Brain pericyte (primary cell): ENCODE measurements at regions not wholly inside any gene's neighbourhood (a gene's known extent, or its start where the extent isn't known, plus 50 kb on each side); places are given as distances from the start of the nearest gene placed in this dataset.
"Not testable (repeated sequence)": the region's sequence is repeated elsewhere in the genome, so short reads cannot be mapped to it uniquely, and the experiment has no call there.

Experiments used
- DNase-seq: peaks from one replicate; pipeline ENCODE4 v3.0.0-alpha.2; 2012; ENCODE audit warnings: low read depth, low spot score

DNA sequence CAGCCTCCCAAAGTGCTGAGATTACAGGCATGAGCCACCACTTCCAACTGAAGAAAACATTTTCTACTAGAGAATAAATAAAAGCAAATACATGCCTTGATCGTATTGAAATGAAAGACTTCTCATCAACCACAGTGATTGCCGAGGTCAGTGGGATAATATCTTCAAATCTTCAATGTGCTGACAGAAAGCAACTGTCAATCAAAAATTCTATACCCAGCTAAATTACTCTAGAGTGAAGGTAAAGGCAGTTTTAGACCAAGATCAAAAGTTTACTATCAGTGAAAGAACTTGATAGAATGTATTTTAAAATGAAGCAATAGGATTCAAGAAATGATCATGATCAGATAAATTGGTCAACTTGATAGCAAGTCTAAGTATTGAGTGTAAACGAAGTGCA is 130.6 kb downstream of the BRD1 start:
- no peak for DNase-seq

DNA sequence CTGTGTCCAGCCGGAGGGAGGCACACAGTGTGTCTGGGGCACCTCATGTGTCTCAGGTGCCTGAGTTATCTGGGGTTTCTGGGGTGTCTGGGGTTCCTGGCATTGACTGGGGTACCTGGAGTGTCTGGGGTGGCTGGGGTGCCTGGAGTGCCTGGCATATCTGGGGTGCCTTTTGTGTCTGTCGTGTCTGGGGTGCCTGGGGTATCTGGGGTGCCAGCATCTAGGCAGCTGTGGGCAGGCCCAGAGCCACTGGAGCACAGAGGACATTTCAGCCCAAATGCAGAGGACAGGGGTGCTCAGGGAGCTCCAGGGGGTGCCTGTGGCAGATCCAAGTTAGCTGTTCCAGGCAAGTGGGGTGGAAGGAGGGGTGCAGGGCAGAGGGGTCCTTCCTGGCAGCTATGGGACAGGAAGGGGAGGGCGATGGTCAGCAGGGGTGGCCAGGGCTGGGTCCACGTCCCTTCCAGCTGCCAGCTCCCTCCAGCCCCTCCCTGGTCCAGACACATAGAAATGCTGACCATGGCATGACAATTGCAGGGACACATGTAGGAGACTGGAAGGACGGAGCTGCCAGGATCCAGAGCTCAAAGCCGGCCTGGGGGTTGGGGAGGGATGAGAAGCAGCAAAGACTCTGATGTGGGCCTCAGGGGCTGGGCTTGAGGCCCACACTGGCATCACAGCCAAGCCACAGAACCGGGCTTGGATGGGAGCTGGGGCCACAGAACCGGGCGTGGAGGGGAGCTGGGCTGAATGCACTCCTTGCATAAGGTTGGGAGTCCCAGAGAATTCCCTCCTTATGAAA is 133.0 kb downstream of the BRD1 start:
- no peak for DNase-seq

DNA sequence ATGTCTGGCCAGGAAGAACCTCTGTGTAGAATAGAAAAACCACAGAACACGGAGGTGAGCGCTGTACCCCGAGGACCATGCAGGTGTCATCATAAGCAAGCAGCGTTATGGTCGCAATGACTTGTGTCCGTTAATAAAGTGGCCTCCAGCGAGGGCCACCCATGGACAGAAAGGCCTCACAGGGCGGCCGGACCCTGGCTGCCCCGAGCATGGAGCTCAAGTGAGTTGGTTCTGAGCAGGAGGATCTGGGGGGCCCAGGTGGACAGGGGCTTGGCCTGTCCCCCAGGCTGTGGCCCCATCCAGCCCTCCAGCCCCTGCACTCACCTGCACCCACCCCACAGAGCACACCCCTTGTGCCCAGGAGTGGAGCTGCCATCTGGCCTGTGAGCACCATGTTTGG is 133.8 kb downstream of the BRD1 start:
- no peak for DNase-seq

DNA sequence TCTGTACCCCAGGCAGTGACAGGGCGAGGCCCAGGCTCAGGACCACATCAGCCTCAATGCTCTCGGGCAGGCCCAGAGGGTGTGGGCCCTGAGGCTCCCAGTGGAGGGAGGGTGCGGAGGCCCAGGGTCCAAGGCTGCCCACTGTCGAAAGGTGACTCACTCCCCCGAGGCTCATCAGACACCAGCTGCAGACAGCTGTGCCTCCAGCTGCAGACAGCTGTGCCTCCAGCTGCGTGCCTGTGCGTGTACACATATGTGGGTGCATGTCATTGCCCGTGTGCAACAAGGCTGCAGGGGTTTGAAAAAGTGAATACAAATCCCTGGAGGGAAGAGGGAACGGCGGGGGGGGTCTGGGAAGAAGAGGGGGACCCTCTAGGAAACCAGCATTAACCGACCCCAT is 134.3 kb downstream of the BRD1 start:
- no peak for DNase-seq

DNA sequence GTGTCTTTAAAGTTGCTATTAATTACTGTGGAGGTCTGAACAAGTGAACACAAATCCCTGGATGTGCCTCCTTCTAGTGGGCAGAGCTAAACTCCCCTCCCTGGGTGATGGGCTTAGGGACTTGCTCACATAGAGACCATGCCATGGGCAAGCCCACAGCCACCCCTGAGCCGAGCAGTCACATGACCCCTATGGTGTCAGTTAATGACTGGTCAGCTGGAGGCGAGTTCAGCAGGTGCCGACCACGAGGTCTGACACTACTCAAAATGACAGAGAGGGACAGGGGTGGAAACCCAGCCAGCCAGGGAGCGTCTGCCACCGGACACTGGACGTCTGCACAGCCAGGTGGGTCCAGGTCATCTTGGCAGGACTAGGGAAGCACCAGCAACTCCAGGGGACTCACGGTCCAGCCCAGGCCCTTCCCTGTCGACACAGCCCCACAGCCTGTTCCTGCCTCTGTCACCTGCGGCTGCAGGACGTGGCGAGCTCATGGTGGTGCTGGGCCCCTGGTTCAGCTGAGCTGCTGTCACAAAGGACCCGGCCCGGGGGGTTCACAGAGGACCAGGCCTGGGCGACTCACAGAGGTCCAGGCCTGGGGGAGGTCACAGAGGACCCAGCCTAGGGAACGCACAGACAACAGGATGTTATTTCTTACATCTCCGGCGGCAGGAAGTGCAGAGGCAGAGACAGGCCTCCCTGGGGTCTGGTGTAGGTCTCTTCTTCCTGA is 135.0 kb downstream of the BRD1 start:
- DNase-seq = no peak

DNA sequence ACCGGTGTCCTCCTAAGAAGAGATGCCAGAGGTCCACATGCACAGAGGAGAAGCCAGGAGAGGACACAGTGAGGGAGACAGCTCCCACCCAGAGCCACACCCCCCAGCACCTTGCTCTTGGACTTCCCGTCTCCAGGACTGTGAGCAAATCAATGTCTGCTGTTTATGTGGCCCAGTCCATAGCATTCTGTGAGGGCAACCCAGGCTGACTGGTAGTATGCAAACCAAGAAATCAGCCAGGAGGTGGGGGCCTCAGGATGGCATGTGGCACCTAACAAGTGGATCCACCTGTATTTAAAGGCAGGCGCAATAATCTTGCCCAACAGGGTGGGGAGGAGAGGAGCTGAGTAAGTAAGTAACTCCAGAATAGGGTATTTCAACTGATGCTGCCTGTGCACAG is 136.4 kb downstream of the BRD1 start:
- no peak for DNase-seq

DNA sequence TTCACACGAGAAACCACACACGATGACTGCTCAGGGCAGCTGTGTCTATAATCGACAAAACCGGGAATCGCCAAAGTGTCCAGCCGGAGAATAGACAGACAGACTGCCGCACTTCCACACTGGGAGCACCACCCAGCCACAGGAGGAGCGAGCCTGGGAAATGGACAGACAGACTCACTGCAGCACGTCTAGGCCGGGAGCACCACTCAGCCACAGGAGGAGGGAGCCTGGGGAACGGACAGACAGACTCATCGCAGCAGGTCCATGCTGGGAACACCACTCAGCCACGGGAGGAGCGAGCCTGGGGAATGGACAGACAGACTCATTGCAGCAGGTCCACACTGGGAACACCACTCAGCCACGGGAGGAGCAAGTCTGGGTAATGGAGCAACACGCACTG is 137.2 kb downstream of the BRD1 start:
- no peak for DNase-seq

DNA sequence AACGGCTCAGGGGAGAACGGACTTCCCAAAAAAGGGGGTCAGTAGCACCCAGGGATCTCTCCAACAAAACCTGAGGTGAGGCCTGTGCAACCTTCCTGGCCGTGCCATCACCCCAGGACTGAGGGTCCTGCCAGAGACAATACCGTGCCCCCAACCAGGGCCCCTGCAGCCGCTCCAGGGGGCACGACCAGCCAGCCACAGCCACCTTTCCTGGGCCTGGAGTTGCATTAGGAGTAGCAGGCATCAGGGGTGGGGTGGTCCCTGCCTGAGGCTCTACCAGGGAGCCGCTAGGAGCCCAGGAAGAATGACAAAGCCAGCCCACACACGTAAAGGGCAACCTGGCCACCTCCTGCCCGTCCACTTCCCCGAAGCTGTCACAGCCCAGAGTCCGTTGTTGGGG is 137.8 kb downstream of the BRD1 start:
- DNase-seq = no peak

DNA sequence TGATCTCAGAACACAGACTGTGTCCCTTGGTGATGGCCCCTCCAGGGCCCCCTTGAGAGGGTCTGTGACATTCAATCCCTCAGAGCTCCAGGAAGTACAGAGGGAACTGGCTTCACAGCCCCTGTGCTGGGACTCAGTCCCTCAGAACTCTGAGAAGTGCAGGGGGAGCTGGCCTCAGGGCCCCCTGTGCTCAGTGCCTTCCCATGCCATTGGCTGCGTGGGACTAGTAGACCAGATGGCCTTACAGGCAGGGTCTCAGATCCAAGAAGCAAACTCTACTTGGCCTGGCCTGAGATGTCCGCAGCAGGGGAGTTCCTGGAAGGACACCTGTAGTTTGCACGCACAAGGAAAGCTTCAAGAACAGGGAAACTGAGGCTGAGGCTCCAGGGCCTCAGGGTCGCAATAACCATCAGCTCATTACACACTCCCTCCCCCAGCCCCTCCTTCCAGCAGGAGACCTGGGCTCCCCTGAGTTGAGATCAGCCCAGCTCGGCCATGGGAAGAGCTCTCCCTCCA is 138.4 kb downstream of the BRD1 start:
- DNase-seq = no peak

DNA sequence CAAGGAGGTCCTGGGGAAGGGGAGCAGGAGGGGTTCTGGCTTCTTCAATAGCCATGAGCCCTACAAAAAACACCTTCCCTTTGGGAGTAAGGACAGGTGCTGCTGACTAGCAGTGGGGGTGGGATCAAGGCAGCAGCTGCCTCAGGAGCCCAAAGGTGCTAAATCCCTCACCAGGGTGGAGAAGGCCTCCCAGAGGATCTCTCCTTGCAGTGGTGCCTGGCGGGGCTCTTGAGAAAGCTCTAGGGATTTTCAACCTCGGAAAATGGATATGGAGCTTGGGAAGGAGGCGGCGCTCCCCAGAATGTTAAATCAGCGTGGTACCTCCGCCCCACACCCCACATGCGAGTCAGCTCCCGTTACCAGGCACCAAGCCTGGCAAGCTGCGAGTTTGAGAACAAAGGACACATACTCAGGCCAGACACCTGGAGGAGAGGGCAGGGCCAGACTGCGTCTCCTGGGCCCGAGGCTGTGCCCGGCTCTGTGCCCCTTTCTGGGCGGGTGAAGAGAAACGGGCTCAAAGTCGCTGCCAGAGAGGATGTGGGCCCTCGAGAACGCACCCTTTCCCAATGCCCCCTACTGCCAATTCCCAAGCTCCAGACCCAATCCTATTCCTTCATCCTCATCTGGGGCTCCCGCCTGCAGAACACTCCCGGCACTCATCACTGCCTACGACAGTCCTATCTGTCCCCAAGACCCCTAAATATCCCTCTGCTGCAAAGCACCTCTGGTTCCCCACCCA is 139.0 kb downstream of the BRD1 start:
- DNase-seq = no peak

DNA sequence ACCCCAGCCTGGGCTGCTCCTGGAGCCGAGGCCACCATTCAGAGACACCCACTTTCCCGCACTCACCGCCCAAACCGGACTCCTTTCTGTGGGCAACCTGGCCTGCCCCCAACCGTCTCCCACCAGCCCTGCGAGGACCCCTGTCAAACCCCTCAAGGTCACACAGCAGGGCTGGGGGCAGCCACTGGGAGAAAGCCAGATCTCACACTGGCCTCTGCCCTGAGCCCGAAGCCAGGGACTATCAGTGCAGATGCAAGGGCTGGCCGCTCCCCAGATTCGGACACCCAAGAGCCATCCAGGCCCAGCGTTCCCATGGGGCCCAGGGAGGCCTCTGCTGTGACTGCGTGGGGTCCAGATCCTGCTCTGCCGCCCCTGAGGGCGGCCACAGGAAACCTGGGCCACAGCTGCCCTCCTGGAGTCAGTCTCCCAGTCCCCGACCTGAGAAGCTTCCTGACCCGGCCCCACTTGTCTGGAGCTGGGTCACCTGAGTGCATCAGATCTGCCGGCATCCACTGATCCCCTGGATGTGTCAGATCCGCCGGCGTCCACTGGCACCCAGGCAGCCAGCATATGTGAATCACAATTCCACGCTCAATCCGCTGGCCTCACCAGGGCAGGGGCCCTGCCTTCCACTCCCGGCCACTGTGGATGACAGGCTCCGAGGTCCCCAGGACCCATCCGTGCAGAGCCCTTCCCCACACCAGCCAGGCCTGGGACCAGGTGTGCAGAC is 139.7 kb downstream of the BRD1 start:
- no peak for DNase-seq

DNA sequence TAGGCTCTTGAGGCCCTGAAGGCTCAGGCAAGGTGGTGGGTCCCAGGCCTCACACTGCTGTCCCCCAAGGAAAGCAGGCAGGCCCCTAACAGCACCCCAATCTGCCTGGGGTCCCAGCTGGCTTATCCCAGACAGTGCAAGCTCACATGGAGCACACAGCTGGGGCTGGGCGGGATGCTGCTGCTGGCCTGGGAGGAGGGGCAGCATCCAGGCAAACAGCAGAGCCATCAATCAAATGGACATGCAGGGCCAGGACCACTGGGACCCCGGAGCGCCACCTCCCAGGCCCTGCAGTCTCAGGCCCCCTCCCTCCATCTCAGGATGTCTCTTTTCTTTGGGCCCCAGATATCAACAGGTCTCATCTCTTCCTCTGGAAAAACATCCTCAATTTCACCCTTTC is 140.3 kb downstream of the BRD1 start:
- DNase-seq = no peak

DNA sequence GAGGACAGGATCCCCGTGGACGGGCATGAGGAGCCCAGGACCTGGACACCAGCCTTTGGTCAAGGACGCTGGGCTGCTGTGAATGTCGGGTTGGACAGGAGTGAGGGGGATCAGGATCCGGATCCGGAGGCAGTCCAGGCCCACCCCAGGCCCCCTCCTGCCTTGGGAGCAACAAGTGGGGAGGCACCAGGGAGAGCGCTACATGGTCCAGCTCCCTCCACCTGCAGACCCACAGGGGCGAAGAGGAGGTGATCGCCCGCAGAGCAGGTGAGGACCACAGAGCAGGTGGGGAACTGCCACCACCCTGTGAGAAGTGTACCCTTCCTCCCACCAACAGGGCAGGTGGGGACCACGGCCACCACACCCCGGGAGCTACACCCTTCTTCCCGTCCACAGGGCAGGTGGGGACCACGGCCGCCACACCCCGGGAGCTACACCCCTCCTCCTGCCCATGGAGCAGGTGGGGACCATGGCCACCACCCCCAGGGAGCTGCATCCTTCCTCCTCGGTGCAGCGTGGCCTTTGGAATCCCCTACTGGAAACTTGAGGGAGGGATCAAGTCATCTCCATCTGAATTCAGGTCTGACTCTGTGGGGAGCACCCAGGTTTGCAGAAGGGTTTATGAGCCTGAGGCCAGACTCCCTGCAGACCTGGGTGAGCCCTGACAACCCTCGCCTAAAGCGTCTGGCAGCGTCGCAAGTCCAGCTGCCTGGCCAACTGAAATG is 141.0 kb downstream of the BRD1 start:
- no peak for DNase-seq

DNA sequence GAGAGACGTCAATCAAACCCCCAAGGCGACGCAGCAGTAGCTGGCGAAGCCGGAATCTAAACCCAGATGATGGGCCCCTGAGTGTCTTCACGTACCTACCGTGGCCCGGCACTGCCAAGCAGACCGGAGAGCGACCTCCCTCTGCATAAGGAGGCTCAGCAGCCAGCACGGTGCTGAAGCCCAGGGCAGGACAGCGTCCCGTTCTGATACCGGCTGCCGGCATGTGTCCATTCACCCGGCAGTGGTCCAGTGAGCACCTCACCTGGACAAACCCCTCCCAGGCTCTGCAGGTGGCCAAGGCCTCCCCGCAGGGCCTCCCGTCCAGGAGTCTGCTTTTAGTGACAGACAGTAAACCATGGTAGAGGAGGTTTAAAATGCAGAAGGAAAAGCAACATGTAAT is 142.0 kb downstream of the BRD1 start:
- DNase-seq = no peak

DNA sequence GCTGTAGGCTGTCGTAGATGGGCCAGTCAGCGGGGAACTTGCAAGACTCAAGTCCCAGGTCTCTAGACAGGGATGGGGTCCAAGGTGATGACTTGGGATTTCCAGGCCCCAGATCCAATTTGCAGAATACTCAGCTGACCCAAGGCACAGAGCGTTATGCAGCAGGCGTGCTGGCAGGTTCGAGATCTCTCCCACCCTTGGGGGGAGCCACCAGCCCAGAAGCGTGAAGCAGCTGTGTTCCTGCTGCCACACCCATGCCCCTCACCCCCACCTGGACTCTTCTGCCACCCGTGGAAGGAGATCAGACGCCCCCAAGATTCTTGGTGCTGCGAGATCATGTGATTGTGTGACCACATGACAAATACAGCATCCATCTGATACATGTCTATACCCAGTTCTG is 142.6 kb downstream of the BRD1 start:
- DNase-seq = no peak

DNA sequence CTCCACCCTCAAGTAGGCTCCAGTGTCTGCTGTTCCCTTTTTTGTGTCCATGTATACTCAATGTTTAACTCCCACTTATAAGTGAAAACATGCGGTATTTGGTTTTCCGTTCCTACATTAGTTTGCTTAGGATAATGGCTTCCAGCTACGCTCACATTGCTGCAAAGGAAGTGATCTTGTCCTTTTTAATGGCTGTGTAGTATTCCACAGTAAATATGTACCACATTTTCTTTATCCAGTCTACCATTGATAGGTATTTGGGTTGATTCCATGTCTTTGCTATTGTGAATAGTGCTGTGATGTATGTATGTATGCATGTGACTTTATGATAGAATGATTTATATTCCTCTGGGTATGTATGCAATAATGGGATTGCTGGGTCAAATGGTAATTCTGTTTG is 144.6 kb downstream of the BRD1 start:
- no peak for DNase-seq

DNA sequence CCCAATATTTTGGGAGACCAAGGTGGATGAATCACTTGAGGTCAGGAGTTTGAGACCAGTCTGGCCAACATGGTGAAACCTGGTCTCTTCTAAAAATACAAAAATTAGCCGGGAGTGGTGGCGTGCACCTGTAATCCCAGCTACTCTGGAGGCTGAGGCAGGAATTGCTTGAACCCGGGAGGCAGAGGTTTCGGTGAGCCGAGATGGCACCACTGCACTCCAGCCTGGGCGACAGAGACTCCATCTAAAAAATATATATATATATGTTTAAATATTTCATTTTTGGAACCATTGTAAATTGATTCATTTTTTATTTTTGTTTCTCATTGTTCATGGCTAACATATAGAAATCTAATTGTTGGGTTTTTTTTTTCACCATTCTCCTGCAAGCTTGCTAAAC is 146.9 kb downstream of the BRD1 start:
- not testable (repeated sequence) for DNase-seq

DNA sequence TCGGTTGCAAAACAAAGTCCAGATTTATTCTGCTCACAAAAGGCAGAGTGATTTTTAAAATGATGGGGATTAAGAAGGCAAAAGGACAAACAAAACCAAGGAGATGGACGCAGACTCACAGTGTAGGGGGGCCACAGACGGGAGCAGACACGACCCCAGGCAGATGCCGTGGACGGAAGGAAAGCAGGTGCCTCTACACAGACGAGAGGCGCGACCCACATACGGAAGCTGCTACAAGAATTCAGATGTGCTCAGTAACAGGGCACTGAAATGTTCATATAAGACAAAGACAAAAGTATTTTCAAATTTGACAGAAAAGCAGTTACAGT is 148.9 kb downstream of the BRD1 start:
- no peak for DNase-seq

DNA sequence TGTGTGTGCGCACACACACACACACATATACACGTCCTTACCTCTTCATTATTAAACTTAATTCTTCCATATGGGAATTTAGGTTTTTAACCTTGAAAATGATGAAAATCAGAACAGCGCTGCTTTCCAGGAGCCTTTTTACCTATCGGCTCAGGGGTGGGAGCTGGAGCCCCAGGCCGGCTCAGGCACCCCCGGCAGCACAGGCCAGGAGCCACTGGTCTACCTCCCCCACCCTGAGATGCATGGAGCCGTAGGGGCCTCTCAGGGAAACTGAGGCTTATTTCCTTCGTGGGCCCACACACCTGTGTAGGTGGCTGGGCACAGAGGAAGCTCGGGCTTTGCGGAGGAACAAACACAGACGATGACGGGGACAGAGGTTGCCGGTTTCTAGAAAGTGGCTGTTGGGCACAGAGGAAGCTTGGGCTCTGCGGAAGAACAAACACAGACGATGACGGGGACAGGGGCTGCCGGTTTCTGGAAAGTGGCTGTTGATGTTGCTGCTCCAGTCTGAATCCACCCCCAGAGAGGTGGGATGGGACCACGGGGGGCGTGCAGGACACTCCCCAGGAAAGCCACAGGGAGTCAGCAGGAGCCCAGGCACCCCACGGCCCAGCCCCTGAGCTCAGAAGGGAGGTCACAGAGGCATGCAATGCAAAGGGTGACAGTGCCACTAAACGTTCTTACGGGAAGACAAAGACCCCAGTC is 149.4 kb downstream of the BRD1 start:
- DNase-seq = no peak

DNA sequence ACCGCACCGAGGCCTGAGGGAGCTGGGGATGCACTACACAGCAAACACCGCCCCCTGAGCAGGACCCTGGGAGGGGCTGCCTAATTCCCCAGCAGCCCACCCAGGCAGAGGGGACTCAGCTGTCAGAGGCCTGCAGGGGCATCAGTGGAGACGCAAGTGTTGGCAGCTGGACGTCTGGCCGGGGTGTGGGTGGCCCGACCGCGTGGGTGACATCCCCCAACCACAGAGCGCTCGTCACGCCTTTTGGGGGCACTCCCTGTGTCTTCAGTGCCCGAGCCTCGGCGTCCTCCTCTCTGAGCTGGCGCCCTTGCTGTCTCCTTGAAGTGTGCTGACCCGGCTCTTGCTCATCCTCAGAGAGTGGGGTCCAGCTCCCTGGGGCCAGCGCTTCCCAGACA is 150.2 kb downstream of the BRD1 start:
- no peak for DNase-seq
